ENCODE measurements at regions not wholly inside any gene's neighbourhood (a gene's known extent, or its start where the extent isn't known, plus 50 kb on each side); places are given as distances from the start of the nearest gene placed in this dataset.

GRCh38 chr10:4515721-4516120 lies 310.3 kb upstream of the AKR1E2 start:
- no peak overlapping the region for H2BK15ac ChIP-seq (ENCODE audit: low read depth, low read length)
- no peaks in the 10 kb centered on the region for H3K27me3 ChIP-seq (ENCODE audit: insufficient read depth, low read length)
- H3K9ac ChIP-seq (ENCODE audit: extremely low read depth, insufficient read length, low read length) = no peak overlapping the region
- H3K56ac ChIP-seq (ENCODE audit: insufficient read length, low read depth, low read length) = no peak overlapping the region
- H3K14ac ChIP-seq (ENCODE audit: insufficient read depth, low read length) = no peak overlapping the region
- H3K79me2 ChIP-seq (ENCODE audit: insufficient read depth, low read length) = no peaks in the 10 kb centered on the region
- TF ChIP-seq, protein P1, sequence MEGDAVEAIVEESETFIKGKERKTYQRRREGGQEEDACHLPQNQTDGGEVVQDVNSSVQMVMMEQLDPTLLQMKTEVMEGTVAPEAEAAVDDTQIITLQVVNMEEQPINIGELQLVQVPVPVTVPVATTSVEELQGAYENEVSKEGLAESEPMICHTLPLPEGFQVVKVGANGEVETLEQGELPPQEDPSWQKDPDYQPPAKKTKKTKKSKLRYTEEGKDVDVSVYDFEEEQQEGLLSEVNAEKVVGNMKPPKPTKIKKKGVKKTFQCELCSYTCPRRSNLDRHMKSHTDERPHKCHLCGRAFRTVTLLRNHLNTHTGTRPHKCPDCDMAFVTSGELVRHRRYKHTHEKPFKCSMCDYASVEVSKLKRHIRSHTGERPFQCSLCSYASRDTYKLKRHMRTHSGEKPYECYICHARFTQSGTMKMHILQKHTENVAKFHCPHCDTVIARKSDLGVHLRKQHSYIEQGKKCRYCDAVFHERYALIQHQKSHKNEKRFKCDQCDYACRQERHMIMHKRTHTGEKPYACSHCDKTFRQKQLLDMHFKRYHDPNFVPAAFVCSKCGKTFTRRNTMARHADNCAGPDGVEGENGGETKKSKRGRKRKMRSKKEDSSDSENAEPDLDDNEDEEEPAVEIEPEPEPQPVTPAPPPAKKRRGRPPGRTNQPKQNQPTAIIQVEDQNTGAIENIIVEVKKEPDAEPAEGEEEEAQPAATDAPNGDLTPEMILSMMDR (conservative IDR thresholded peaks at IDR 0.05) = no peak
- no peak overlapping the region for H2BK5ac ChIP-seq (ENCODE audit: insufficient read length, low read length)
- no peak overlapping the region for H3K18ac ChIP-seq (ENCODE audit: insufficient read length, low read depth, low read length)
- no peaks in the 10 kb centered on the region for H3K79me1 ChIP-seq (ENCODE audit: insufficient read depth, low read depth, low read length, poor library complexity, severe bottlenecking)
- H3T11ph ChIP-seq (ENCODE audit: low read length) = no peak overlapping the region
- Mint-ChIP-seq H3K4me3 (no peak overlapping the region), H3K4me1 (0 out of 4 replicates have a peak, but pooled peaks cover 0 to 4% of the 10 kb centered on the region in 2 experiments), H3K9me3 (no peaks in the 10 kb centered on the region), H3K27me3 (ENCODE audit: low read depth) (no peaks in the 10 kb centered on the region; the same call in 1 of the 2 replicates), H3K27ac (no peak overlapping the region), H3K36me3 (ENCODE audit: insufficient read depth in 1 of 3, low read depth in 3 of 3) (no peaks in the 10 kb centered on the region; a peak in 1 of 7 replicates)
- no peak overlapping the region for H4K5ac ChIP-seq (ENCODE audit: insufficient read length, low read depth, low read length)
- no peaks in the 10 kb centered on the region for H3K4me1 ChIP-seq (ENCODE audit: insufficient read depth, low read length)
- H2AFZ ChIP-seq (ENCODE audit: low read length) = no peak overlapping the region
- WGBS (ENCODE audit: extremely low coverage, insufficient read length, low lambda C conversion rate) = no CpG with 5 or more reads among the region's 5 CpGs
- no peak overlapping the region for H3K23ac ChIP-seq (ENCODE audit: insufficient read length, low read depth, low read length)
- H4K91ac ChIP-seq (ENCODE audit: insufficient read length, low read depth, low read length) = no peak overlapping the region
- H3K4me2 ChIP-seq (ENCODE audit: insufficient read depth, insufficient read length, low read length) = no peak overlapping the region
- no peak overlapping the region for H2BK20ac ChIP-seq (ENCODE audit: low read depth, low read length, poor library complexity, severe bottlenecking)
- H3K9me3 ChIP-seq (ENCODE audit: control insufficient read depth, low read depth, low read length) = no peaks in the 10 kb centered on the region
- H2AK5ac ChIP-seq (ENCODE audit: insufficient read length, low read length) = no peak overlapping the region
- H2BK120ac ChIP-seq (ENCODE audit: low read depth, low read length, poor library complexity, severe bottlenecking) = no peak overlapping the region
- no peak for DNase-seq
- no peak overlapping the region for H3K4ac ChIP-seq (ENCODE audit: low read depth, low read length)
- no peak overlapping the region for H3K27ac ChIP-seq (ENCODE audit: insufficient read length, low read depth, low read length)
- H4K8ac ChIP-seq (replicated peaks; ENCODE audit: insufficient read length, low read depth, low read length) = no peak overlapping the region
- H4K20me1 ChIP-seq (ENCODE audit: control insufficient read depth, insufficient read depth, insufficient read length) = no peaks in the 10 kb centered on the region
- no peaks in the 10 kb centered on the region for H3K23me2 ChIP-seq (ENCODE audit: insufficient read length, low read depth, low read length, poor library complexity, severe bottlenecking)
- no peak overlapping the region for H2BK12ac ChIP-seq (ENCODE audit: insufficient read length, low read depth, low read length)
